DMS53 treated with DMSO at 0.1 percent for 48 hours (cell line): ENCODE measurements at regions not wholly inside any gene's neighbourhood (a gene's known extent, or its start where the extent isn't known, plus 50 kb on each side); places are given as distances from the start of the nearest gene placed in this dataset.

Experiments
- DNase-seq: peaks from one replicate; lab custom pipeline; 2025; ENCODE audit not compliant: unreplicated experiment; lab: John Stamatoyannopoulos, UW

- DNase-seq: no peak
Measured at GRCh38 chr1:229991104-229991513, 75.9 kb upstream of the GALNT2 start.

- no peak for DNase-seq
Measured at GRCh38 chr1:229991724-229992333, 75.2 kb upstream of the GALNT2 start.

GRCh38 chr1:229993060-229993459, 74.0 kb upstream of the GALNT2 start:
- DNase-seq: no peak

GRCh38 chr1:229993894-229994293, 73.1 kb upstream of the GALNT2 start:
- no peak for DNase-seq

GRCh38 chr1:229999004-229999670, 67.9 kb upstream of the GALNT2 start:
- DNase-seq: no peak

- DNase-seq: no peak
Measured at GRCh38 chr1:230000493-230001184, 66.4 kb upstream of the GALNT2 start.

GRCh38 chr1:230002164-230002803, 64.8 kb upstream of the GALNT2 start:
- no peak for DNase-seq

GRCh38 chr1:230003409-230003808, 63.6 kb upstream of the GALNT2 start:
- DNase-seq: no peak

- no peak for DNase-seq
Measured at GRCh38 chr1:230005040-230005439, 62.0 kb upstream of the GALNT2 start.

GRCh38 chr1:230008721-230009120, 58.3 kb upstream of the GALNT2 start:
- no peak for DNase-seq

GRCh38 chr1:230009611-230010313, 57.3 kb upstream of the GALNT2 start:
- DNase-seq: no peak

GRCh38 chr1:230010603-230011332, 56.3 kb upstream of the GALNT2 start:
- no peak for DNase-seq

- DNase-seq: no peak
Measured at GRCh38 chr1:230011333-230012092, 55.5 kb upstream of the GALNT2 start.

GRCh38 chr1:230012093-230012393, 55.0 kb upstream of the GALNT2 start:
- DNase-seq: no peak

GRCh38 chr1:230012741-230013140, 54.3 kb upstream of the GALNT2 start:
- no peak for DNase-seq

GRCh38 chr1:230016159-230016558, 50.9 kb upstream of the GALNT2 start:
- DNase-seq: no peak
